ENCODE measurements at regions not wholly inside any gene's neighbourhood (a gene's known extent, or its start where the extent isn't known, plus 50 kb on each side); places are given as distances from the start of the nearest gene placed in this dataset.
"Not testable (repeated sequence)": the region's sequence is repeated elsewhere in the genome, so short reads cannot be mapped to it uniquely, and the experiment has no call there.

DNA sequence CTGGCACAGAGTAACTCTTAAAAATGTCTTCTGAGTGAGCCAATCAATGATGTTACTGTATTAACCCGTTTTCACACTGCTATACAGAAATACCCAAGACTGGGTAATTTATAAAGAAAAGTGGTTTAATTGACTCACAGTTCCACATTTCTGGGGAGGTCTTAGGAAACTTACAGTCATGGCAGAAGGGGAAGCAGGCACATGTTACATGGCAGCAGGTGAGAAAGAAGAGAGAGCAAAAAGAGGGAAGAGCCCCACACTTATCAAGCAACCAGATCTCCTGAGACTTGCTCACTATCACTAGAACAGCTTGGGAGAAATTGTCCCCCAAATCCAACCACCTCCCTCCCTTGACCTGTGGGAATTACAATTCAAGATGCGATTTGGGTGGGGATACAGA, 97.6 kb upstream of the MIR17HG start:
- Histone ChIP-seq H2BK120ac (ENCODE audit: low read depth, low read length) (no peak overlapping the region), H3K4me3 (ENCODE audit: insufficient read depth, low read depth, low read length) (no peak overlapping the region), H2BK15ac (ENCODE audit: low read depth, low read length) (no peak overlapping the region), H3K27ac (ENCODE audit: insufficient read depth, low read length) (no peak overlapping the region), H3K4ac (ENCODE audit: low read depth, low read length) (no peak overlapping the region), H3K4me1 (ENCODE audit: control insufficient read depth, insufficient read depth, low read length) (no peaks in the 10 kb centered on the region), H4K8ac (ENCODE audit: low read depth in 2 of 2, low read length in 2 of 2) (no peak overlapping the region), H2BK20ac (ENCODE audit: low read depth, low read length) (no peak overlapping the region), H3K27me3 (ENCODE audit: control insufficient read depth, insufficient read depth, low read length) (no peaks in the 10 kb centered on the region), H2AFZ (replicated peaks; ENCODE audit: low read length, poor library complexity) (no peak overlapping the region), H2BK5ac (ENCODE audit: low read depth, low read length, poor library complexity, severe bottlenecking) (no peak overlapping the region), H3K23ac (ENCODE audit: low read depth, low read length) (no peak overlapping the region), H3K14ac (replicated peaks; ENCODE audit: low read depth, low read length) (no peak overlapping the region), H3K9ac (ENCODE audit: low read depth, low read length) (no peak overlapping the region), H2AK5ac (ENCODE audit: low read depth, low read length) (no peak overlapping the region), H4K91ac (ENCODE audit: insufficient read depth, low read depth, low read length) (no peak overlapping the region), H3K56ac (ENCODE audit: extremely low read depth, insufficient read depth, low read length) (no peak overlapping the region), H3K36me3 (ENCODE audit: control insufficient read depth, insufficient read depth, low read length) (no peaks in the 10 kb centered on the region), H3K18ac (ENCODE audit: low read depth, low read length) (no peak overlapping the region), H4K5ac (ENCODE audit: low read depth, low read length) (no peak overlapping the region), H4K20me1 (ENCODE audit: insufficient read depth, low read length) (no peaks in the 10 kb centered on the region), H2AK9ac (replicated peaks; ENCODE audit: low read depth, low read length, poor library complexity) (no peak overlapping the region), H3K9me3 (ENCODE audit: control insufficient read depth, insufficient read depth, low read length) (no peaks in the 10 kb centered on the region), H3K9me1 (ENCODE audit: insufficient read depth, low read length) (no peaks in the 10 kb centered on the region), H3K79me1 (ENCODE audit: low read depth in 1 of 2, low read length in 2 of 2) (no peaks in the 10 kb centered on the region), H3K4me2 (ENCODE audit: low read depth, low read length) (no peak overlapping the region)
- no peak for DNase-seq
- intact Hi-C loops (cut with micrococcal nuclease), result no loop called here
- in situ Hi-C loops (cut with MboI; ENCODE audit: low sequenced_read_pairs), result no loop called here
- TF ChIP-seq, protein P1, sequence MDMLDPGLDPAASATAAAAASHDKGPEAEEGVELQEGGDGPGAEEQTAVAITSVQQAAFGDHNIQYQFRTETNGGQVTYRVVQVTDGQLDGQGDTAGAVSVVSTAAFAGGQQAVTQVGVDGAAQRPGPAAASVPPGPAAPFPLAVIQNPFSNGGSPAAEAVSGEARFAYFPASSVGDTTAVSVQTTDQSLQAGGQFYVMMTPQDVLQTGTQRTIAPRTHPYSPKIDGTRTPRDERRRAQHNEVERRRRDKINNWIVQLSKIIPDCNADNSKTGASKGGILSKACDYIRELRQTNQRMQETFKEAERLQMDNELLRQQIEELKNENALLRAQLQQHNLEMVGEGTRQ (IDR thresholded peaks at IDR 0.05; ENCODE audit: low read depth, low read length), result no peak
- TF ChIP-seq MAZ (IDR thresholded peaks at IDR 0.05; ENCODE audit: borderline replicate concordance, low read depth, low read length), result no peak
- TF ChIP-seq RFX5 (IDR thresholded peaks at IDR 0.05; ENCODE audit: low read depth, low read length), result no peak
- no peak for TF ChIP-seq CEBPB (IDR thresholded peaks at IDR 0.05; ENCODE audit: low read depth, low read length)
- TF ChIP-seq FOS (IDR thresholded peaks at IDR 0.05; ENCODE audit: low read depth, low read length), result no peak
- TF ChIP-seq BHLHE40 (IDR thresholded peaks at IDR 0.05; ENCODE audit: low read depth, low read length), result no peak
- TF ChIP-seq, protein P2, sequence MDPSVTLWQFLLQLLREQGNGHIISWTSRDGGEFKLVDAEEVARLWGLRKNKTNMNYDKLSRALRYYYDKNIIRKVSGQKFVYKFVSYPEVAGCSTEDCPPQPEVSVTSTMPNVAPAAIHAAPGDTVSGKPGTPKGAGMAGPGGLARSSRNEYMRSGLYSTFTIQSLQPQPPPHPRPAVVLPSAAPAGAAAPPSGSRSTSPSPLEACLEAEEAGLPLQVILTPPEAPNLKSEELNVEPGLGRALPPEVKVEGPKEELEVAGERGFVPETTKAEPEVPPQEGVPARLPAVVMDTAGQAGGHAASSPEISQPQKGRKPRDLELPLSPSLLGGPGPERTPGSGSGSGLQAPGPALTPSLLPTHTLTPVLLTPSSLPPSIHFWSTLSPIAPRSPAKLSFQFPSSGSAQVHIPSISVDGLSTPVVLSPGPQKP (IDR thresholded peaks at IDR 0.05; ENCODE audit: borderline replicate concordance, low read depth, low read length), result no peak
- TF ChIP-seq SMC3 (IDR thresholded peaks at IDR 0.05; ENCODE audit: low read depth, low read length), result no peak
- POLR2A ChIA-PET (ENCODE audit: unreplicated experiment), result no interaction called here
- no TSS peak for BruUV-seq (replicated peaks)
- WGBS, 2 experiments (ENCODE audit: extremely low coverage in 2 of 2, insufficient read length in 1 of 2), result no CpG with 5 or more reads among the region's 2 CpGs
- ATAC-seq (ENCODE audit: low read depth), result no peak
- CTCF ChIA-PET, result no interaction called here
- dilution Hi-C loops (cut with HindIII; ENCODE audit: low sequenced_read_pairs, unreplicated experiment), result no loop called here

DNA sequence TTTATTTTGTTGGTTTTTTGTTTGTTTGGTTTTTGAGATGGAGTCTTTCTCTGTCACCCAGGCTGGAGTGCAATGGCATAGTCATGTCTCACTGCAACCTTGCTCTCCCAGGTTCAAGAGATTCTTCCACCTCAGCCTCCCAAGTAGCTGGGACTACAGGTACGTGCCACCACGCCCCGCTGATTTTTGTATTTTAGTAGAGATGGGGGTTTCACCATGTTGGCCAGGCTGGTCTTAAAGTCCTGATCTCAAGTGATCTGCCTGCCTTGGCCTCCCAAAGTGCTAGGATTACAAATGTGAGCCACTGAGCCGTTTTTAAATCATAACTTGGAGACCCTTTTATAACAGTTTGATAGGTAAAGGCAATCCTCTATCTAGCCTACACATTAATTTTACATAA, 95.9 kb upstream of the MIR17HG start:
- H3K18ac ChIP-seq (ENCODE audit: low read depth, low read length); ATAC-seq (ENCODE audit: low read depth); H4K5ac ChIP-seq (ENCODE audit: low read depth, low read length); H3K9ac ChIP-seq (ENCODE audit: low read depth, low read length); CTCF ChIA-PET; H2AK5ac ChIP-seq (ENCODE audit: low read depth, low read length); H3K27me3 ChIP-seq (ENCODE audit: control insufficient read depth, insufficient read depth, low read length); H2BK20ac ChIP-seq (ENCODE audit: low read depth, low read length); intact Hi-C loops (cut with micrococcal nuclease); H3K4me1 ChIP-seq (ENCODE audit: control insufficient read depth, insufficient read depth, low read length); H3K9me3 ChIP-seq (ENCODE audit: control insufficient read depth, insufficient read depth, low read length); H2AK9ac ChIP-seq (replicated peaks; ENCODE audit: low read depth, low read length, poor library complexity); H4K20me1 ChIP-seq (ENCODE audit: insufficient read depth, low read length); H3K4me3 ChIP-seq (ENCODE audit: insufficient read depth, low read depth, low read length); H3K23ac ChIP-seq (ENCODE audit: low read depth, low read length); H3K79me1 ChIP-seq (ENCODE audit: low read depth in 1 of 2, low read length in 2 of 2); in situ Hi-C loops (cut with MboI; ENCODE audit: low sequenced_read_pairs); H4K8ac ChIP-seq (ENCODE audit: low read depth in 2 of 2, low read length in 2 of 2); H2BK15ac ChIP-seq (ENCODE audit: low read depth, low read length); H2BK120ac ChIP-seq (ENCODE audit: low read depth, low read length); BruUV-seq (replicated peaks); H3K27ac ChIP-seq (ENCODE audit: insufficient read depth, low read length); POLR2A ChIA-PET (ENCODE audit: unreplicated experiment); H3K4me2 ChIP-seq (ENCODE audit: low read depth, low read length); H3K56ac ChIP-seq (ENCODE audit: extremely low read depth, insufficient read depth, low read length); DNase-seq; H2AFZ ChIP-seq (replicated peaks; ENCODE audit: low read length, poor library complexity); H4K91ac ChIP-seq (ENCODE audit: insufficient read depth, low read depth, low read length); dilution Hi-C loops (cut with HindIII; ENCODE audit: low sequenced_read_pairs, unreplicated experiment); H3K9me1 ChIP-seq (ENCODE audit: insufficient read depth, low read length); H3K14ac ChIP-seq (replicated peaks; ENCODE audit: low read depth, low read length); H3K4ac ChIP-seq (ENCODE audit: low read depth, low read length); H3K36me3 ChIP-seq (ENCODE audit: control insufficient read depth, insufficient read depth, low read length); H2BK5ac ChIP-seq (ENCODE audit: low read depth, low read length, poor library complexity, severe bottlenecking): not testable (repeated sequence)
- WGBS, 2 experiments (ENCODE audit: extremely low coverage in 2 of 2, insufficient read length in 1 of 2), result no CpG with 5 or more reads among the region's 4 CpGs

Data from IMR-90 (cell line).